ENCODE measurements at regions not wholly inside any gene's neighbourhood (a gene's known extent, or its start where the extent isn't known, plus 50 kb on each side); places are given as distances from the start of the nearest gene placed in this dataset.

DNA sequence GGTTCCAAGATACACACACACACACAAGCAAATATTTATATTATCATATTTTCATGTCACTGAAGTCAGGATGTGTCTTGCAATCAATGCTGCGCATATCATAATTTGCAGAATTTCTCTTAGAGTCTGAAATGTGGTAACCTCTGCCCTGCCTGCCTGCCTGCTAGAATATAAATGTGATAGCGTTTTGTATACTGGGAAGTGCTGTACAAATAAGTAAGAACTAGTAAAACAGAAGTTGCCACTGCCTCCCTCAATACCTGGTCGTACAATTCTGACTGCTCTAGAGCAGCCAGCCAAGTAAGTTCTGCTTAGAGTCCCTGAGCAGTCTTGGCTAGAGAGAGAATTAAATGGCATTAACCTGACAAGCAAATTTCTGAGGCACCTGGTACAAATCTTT is 83.9 kb upstream of the NTF3 start:
- TF ChIP-seq POLR2A (IDR thresholded peaks at IDR 0.05) (no peak), EP300 (IDR thresholded peaks at IDR 0.05) (no peak)
- TF ChIP-seq, protein P1, sequence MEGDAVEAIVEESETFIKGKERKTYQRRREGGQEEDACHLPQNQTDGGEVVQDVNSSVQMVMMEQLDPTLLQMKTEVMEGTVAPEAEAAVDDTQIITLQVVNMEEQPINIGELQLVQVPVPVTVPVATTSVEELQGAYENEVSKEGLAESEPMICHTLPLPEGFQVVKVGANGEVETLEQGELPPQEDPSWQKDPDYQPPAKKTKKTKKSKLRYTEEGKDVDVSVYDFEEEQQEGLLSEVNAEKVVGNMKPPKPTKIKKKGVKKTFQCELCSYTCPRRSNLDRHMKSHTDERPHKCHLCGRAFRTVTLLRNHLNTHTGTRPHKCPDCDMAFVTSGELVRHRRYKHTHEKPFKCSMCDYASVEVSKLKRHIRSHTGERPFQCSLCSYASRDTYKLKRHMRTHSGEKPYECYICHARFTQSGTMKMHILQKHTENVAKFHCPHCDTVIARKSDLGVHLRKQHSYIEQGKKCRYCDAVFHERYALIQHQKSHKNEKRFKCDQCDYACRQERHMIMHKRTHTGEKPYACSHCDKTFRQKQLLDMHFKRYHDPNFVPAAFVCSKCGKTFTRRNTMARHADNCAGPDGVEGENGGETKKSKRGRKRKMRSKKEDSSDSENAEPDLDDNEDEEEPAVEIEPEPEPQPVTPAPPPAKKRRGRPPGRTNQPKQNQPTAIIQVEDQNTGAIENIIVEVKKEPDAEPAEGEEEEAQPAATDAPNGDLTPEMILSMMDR (IDR thresholded peaks at IDR 0.05) = no peak

Measured in ovary (tissue), 3 donors.